ENCODE measurements at regions not wholly inside any gene's neighbourhood (a gene's known extent, or its start where the extent isn't known, plus 50 kb on each side); places are given as distances from the start of the nearest gene placed in this dataset.

DNA sequence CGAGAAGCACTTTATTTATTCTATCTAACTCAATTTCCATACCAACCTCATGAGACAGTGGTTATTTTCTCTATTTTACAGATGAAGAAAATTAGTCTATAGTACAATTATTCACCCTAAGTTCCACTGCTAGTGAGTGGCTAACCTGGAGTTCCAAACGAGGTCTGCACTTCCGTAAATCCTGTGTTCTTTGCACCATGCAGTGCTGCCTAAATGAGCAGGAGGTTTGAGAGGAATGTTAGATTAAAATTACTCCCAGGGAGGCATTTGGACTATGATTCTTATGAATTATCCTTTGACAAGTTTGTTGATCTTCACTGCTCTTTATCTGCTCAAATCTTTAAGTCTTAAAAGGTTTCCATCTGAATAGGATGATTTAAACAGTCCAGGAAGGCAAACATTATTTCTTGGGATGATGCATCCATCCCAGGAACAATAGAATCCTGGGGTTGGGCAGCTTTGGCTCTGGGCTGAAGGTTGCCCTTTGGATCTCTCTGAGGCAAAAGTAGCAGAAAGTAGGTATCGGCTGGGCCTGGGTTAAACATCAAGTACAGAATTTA lies 400.8 kb downstream of the REEP3 start:
- no peak overlapping the region for H3K9ac ChIP-seq (ENCODE audit: low read length in 5 of 5)
- no peaks in the 10 kb centered on the region for H3K27me3 ChIP-seq (ENCODE audit: control insufficient read depth in 5 of 5, insufficient read depth in 4 of 5, low read length in 5 of 5)
- H3K4me3 ChIP-seq (ENCODE audit: low read depth in 1 of 5, low read length in 5 of 5), result no peak overlapping the region
- no peak overlapping the region for H3K27ac ChIP-seq (ENCODE audit: low read depth, low read length)
- no peaks in the 10 kb centered on the region for H3K36me3 ChIP-seq (ENCODE audit: control insufficient read depth in 5 of 5, insufficient read depth in 5 of 5, low read length in 5 of 5)
- no peaks in the 10 kb centered on the region for H3K9me3 ChIP-seq (ENCODE audit: control insufficient read depth in 5 of 5, low read length in 5 of 5)
- peaks cover 0 to 9% (median 0%) of the 10 kb centered on the region in 5 donors for H3K4me1 ChIP-seq (ENCODE audit: control insufficient read depth in 5 of 5, insufficient read depth in 5 of 5, low read length in 5 of 5)

DNA sequence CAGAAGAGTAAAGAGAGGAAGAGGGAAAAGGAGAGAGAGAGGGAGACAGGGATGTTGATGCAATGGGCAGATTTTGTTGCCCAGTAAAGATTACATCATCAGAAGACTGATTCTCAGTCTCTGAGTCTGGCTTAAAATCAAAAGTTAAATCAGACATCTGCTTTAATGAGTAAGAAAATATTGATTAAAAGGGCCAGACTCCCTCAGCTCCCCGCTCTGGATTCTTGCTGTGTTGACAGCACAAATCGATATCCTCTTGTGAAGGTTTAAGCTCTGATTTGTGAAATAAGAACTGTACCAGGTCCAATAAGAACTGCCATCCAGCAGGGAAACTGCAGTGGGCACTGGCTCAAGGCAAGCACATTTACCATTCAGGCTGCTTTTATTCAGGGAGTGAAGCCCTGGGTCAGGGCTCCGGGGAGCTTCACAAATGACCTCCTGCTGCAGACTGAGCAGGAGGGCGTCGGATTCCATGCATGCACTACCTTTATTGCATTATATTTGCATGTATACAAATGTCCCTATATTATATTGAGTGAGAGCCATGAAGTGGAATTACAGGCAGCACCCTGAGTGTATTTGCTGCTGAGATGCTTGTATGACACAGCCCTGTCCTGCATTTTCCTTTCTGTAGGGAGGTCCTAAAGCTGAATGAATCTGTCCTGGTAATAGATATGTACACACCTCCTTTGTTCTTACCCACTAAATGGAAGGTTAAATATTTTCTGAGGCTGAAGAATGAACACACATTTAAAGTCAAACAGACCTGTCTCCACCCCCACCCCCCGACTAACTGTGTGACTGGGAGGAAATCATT lies 401.5 kb downstream of the REEP3 start:
- Histone ChIP-seq H3K27ac (ENCODE audit: low read depth, low read length) (no peak overlapping the region), H3K9me3 (ENCODE audit: control insufficient read depth in 5 of 5, low read length in 5 of 5) (no peaks in the 10 kb centered on the region), H3K36me3 (ENCODE audit: control insufficient read depth in 5 of 5, insufficient read depth in 5 of 5, low read length in 5 of 5) (no peaks in the 10 kb centered on the region), H3K27me3 (ENCODE audit: control insufficient read depth in 5 of 5, insufficient read depth in 4 of 5, low read length in 5 of 5) (no peaks in the 10 kb centered on the region), H3K4me1 (ENCODE audit: control insufficient read depth in 5 of 5, insufficient read depth in 5 of 5, low read length in 5 of 5) (peaks cover 0 to 9% (median 0%) of the 10 kb centered on the region in 5 donors), H3K4me3 (ENCODE audit: low read depth in 1 of 5, low read length in 5 of 5) (no peak overlapping the region), H3K9ac (ENCODE audit: low read length in 5 of 5) (no peak overlapping the region)

DNA sequence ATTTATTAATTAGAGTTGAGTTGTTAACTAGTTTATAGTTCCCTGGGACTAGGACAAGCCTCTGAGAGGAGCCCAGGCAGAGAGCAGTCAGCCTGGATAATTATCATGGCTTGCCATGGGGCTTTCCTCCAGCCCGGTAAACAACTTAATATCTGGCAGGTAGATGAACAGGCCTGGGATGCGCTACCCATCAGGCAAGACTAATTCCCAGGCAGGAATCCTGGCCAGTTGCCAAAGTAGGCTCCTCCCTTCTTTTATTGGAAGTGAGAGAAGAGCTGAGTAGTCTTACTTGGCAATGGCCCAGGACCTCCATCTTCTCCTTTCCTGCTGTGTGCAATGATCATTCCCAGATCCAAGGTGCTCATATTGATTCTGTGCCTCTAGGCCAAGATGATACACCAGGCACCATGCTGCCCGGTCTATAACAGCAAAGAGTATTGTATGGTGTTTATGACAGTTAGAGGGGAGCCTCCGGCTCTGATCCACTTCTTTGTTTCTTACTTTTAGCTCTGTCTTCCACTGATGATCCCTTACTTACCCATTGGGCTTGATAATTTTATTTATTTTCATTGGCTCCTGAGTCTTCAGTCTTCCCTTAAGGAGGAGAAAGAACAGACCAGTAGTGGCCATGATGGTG lies 408.7 kb downstream of the REEP3 start:
- H3K9me3 ChIP-seq (ENCODE audit: control insufficient read depth in 5 of 5, low read length in 5 of 5), result no peaks in the 10 kb centered on the region
- no peak overlapping the region for H3K9ac ChIP-seq (ENCODE audit: low read length in 5 of 5)
- no peaks in the 10 kb centered on the region for H3K4me1 ChIP-seq (ENCODE audit: control insufficient read depth in 5 of 5, insufficient read depth in 5 of 5, low read length in 5 of 5)
- H3K36me3 ChIP-seq (ENCODE audit: control insufficient read depth in 5 of 5, insufficient read depth in 5 of 5, low read length in 5 of 5), result no peaks in the 10 kb centered on the region
- no peak overlapping the region for H3K27ac ChIP-seq (ENCODE audit: low read depth, low read length)
- no peak overlapping the region for H3K4me3 ChIP-seq (ENCODE audit: low read depth in 1 of 5, low read length in 5 of 5)
- H3K27me3 ChIP-seq (ENCODE audit: control insufficient read depth in 5 of 5, insufficient read depth in 4 of 5, low read length in 5 of 5), result peaks cover 0 to 4% (median 0%) of the 10 kb centered on the region in 5 donors

DNA sequence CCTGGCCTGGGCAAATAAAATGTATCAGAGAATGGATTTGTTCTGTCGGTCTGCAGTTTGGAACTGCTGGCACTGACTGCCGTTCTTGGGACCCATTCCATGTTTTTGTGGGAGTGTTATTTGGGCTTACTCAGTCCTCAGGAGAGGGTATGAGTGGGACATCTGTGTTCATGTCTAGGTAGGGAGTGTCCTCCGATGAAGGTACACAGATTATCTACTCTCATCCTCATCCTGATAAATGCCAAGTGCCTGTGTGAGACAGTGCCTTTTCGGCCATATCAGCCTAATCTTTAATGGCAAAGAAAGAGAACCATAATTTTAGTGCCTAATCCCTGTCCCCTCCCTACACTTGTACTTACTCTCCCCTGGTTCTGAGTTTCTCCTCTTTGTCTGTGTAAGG lies 409.4 kb downstream of the REEP3 start:
- Histone ChIP-seq H3K4me1 (ENCODE audit: control insufficient read depth in 5 of 5, insufficient read depth in 5 of 5, low read length in 5 of 5) (no peaks in the 10 kb centered on the region), H3K27me3 (ENCODE audit: control insufficient read depth in 5 of 5, insufficient read depth in 4 of 5, low read length in 5 of 5) (peaks cover 0 to 4% (median 0%) of the 10 kb centered on the region in 5 donors), H3K9me3 (ENCODE audit: control insufficient read depth in 5 of 5, low read length in 5 of 5) (no peaks in the 10 kb centered on the region), H3K27ac (ENCODE audit: low read depth, low read length) (no peak overlapping the region), H3K36me3 (ENCODE audit: control insufficient read depth in 5 of 5, insufficient read depth in 5 of 5, low read length in 5 of 5) (no peaks in the 10 kb centered on the region), H3K4me3 (ENCODE audit: low read depth in 1 of 5, low read length in 5 of 5) (no peak overlapping the region), H3K9ac (ENCODE audit: low read length in 5 of 5) (no peak overlapping the region)

DNA sequence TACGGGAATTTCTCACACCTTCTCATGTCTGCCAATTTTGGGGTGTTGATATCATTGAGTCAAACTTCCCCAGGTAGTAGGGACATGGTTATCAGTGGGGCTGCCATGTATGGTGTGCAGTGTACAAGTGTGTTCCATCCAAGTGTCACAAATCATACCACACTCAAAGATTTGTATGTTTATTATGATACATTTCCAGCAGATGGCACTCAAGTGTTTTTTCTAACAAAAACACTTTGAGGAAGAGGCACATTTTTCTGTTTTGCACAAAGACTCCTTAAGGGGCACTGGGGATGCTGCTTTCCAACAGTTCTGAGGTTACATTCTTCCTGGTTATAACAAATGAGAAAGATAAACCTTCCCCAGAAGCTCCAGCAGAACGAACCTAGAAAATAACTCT lies 414.5 kb downstream of the REEP3 start:
- no peaks in the 10 kb centered on the region for H3K4me1 ChIP-seq (ENCODE audit: control insufficient read depth in 5 of 5, insufficient read depth in 5 of 5, low read length in 5 of 5)
- H3K4me3 ChIP-seq (ENCODE audit: low read depth in 1 of 5, low read length in 5 of 5), result no peak overlapping the region
- H3K27ac ChIP-seq (ENCODE audit: low read depth, low read length), result no peak overlapping the region
- H3K36me3 ChIP-seq (ENCODE audit: control insufficient read depth in 5 of 5, insufficient read depth in 5 of 5, low read length in 5 of 5), result no peaks in the 10 kb centered on the region
- no peaks in the 10 kb centered on the region for H3K27me3 ChIP-seq (ENCODE audit: control insufficient read depth in 5 of 5, insufficient read depth in 4 of 5, low read length in 5 of 5)
- H3K9ac ChIP-seq (ENCODE audit: low read length in 5 of 5), result no peak overlapping the region
- H3K9me3 ChIP-seq (ENCODE audit: control insufficient read depth in 5 of 5, low read length in 5 of 5), result no peaks in the 10 kb centered on the region

DNA sequence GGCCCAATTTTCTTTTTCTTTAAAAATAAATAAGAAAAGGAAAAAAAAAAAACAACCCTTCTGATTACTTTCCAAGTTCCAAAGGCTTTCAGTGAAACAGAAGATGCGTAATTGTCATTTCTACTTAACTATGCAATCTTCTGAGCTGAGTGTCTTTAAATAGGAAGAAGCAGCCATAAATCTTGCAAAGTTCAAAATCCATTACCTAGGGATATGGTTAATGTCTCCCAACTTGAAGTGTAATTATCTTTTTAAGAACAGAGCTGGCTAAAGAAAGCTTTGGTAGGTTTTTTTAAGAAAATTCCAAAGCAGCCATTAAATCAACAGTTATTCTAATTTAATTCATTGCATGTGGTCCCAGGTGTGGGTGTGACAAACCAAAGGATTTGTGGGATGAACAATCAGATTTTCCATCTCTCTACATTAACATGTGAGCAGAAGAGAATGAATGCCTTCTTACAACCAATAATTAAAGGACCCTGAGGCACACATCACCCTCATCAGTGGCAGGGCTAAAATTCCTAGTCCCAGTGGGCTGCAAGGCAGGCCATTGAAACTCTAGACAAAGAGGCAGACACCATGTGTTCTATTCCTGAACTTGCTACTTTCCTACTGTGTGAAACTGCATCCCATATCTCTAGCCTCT lies 419.2 kb downstream of the REEP3 start:
- no peak overlapping the region for H3K27ac ChIP-seq (ENCODE audit: low read depth, low read length)

DNA sequence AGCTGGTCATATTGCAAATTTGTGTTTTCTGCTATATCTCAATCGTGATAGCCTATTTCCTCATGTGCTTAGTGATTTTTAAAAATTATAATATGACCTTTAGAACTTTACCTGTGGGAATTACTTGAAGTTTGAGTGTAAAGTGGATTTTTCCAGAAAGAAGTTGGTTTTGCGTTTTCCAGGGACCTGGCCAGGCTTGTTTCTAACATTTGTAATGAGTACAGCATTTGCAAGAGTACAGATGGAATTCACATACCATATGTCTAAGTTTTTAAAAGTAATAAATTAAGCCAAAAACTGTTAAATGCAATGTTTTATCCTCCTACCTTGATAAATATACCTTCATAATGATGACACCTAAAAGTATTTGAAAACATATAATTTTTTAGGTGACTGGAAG lies 443.2 kb downstream of the REEP3 start:
- H3K9ac ChIP-seq (ENCODE audit: low read length in 5 of 5), result no peak overlapping the region
- H3K36me3 ChIP-seq (ENCODE audit: control insufficient read depth in 5 of 5, insufficient read depth in 5 of 5, low read length in 5 of 5), result no peaks in the 10 kb centered on the region
- no peaks in the 10 kb centered on the region for H3K27me3 ChIP-seq (ENCODE audit: control insufficient read depth in 5 of 5, insufficient read depth in 4 of 5, low read length in 5 of 5)
- no peak overlapping the region for H3K27ac ChIP-seq (ENCODE audit: low read depth, low read length)
- H3K4me1 ChIP-seq (ENCODE audit: control insufficient read depth in 5 of 5, insufficient read depth in 5 of 5, low read length in 5 of 5), result no peaks in the 10 kb centered on the region
- H3K9me3 ChIP-seq (ENCODE audit: control insufficient read depth in 5 of 5, low read length in 5 of 5), result no peaks in the 10 kb centered on the region
- H3K4me3 ChIP-seq (ENCODE audit: low read depth in 1 of 5, low read length in 5 of 5), result no peak overlapping the region

More for the DNA sequence above, 419.2 kb downstream of the REEP3 start:
- no peaks in the 10 kb centered on the region for H3K36me3 ChIP-seq (ENCODE audit: control insufficient read depth in 5 of 5, insufficient read depth in 5 of 5, low read length in 5 of 5)
- H3K27me3 ChIP-seq (ENCODE audit: control insufficient read depth in 5 of 5, insufficient read depth in 4 of 5, low read length in 5 of 5), result no peaks in the 10 kb centered on the region
- H3K4me3 ChIP-seq (ENCODE audit: low read depth in 1 of 5, low read length in 5 of 5), result no peak overlapping the region
- no peak overlapping the region for H3K9ac ChIP-seq (ENCODE audit: low read length in 5 of 5)
- H3K4me1 ChIP-seq (ENCODE audit: control insufficient read depth in 5 of 5, insufficient read depth in 5 of 5, low read length in 5 of 5), result no peaks in the 10 kb centered on the region
- H3K9me3 ChIP-seq (ENCODE audit: control insufficient read depth in 5 of 5, low read length in 5 of 5), result peaks cover 0 to 3% (median 0%) of the 10 kb centered on the region in 5 donors

DNA sequence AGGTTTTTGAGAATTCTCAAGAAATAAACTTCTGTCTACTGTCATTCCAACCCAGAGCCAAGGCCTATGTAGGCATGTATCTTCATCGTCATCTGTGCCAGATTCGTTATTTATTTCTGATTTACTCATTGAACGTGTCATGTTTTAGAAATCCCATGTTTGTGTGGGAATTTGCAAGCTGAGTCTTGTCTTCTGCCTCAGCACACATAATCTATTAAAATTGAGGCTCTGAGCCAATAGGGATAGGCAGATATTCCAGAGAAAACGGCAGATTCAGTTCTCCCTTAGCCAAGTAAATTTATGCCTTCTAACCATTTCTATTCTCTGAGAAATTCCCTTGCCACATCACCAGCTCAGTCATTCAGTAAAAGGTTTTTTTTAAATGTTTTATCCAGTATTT lies 444.6 kb downstream of the REEP3 start:
- Histone ChIP-seq H3K27ac (ENCODE audit: low read depth, low read length) (no peak overlapping the region), H3K4me1 (ENCODE audit: control insufficient read depth in 5 of 5, insufficient read depth in 5 of 5, low read length in 5 of 5) (no peaks in the 10 kb centered on the region), H3K4me3 (ENCODE audit: low read depth in 1 of 5, low read length in 5 of 5) (no peak overlapping the region), H3K9me3 (ENCODE audit: control insufficient read depth in 5 of 5, low read length in 5 of 5) (no peaks in the 10 kb centered on the region), H3K9ac (ENCODE audit: low read length in 5 of 5) (no peak overlapping the region), H3K27me3 (ENCODE audit: control insufficient read depth in 5 of 5, insufficient read depth in 4 of 5, low read length in 5 of 5) (no peaks in the 10 kb centered on the region), H3K36me3 (ENCODE audit: control insufficient read depth in 5 of 5, insufficient read depth in 5 of 5, low read length in 5 of 5) (no peaks in the 10 kb centered on the region)

DNA sequence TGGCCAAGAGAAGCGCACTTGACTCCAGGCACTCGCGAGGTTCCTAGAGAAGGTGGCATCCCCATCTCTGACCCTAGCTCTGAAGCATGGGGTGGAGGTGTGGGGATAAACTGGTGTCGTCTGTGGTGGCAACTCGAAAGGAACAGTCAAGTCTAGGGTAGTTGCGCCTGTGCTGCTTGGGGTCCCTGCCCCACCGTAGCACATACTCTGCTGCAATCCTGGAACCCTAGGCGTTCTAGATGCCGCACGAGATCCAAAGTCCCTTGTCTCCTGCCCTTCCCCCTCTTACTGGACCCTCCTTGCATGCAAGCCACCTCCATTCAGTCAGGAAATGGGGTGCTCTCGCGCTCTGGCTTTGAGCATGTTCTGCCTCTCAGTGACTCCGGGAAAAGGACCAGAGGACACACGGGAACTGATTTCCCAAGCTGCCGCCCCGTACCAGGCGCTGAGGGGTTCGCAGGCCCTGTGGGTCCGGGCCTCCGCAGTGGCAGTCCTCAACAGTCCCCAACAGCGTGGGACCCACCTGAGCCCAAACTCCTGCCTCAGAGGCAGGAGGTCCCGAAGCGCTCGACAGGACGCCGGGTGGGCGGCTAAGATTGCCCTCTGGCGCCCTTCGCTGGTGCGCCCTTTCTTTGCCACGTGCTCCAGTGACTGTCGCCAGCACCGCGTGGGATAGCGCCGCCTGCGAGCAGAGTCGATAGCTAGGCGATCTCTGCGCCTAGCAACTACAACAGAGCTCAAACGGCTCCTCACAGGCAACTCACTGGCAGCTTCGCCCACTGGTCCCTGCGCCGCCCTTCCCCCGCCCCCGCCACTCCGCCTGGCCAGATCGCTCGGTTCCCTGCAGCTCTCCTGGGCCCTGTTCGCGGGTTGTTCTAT lies 452.0 kb downstream of the REEP3 start:
- no peak overlapping the region for H3K27ac ChIP-seq (ENCODE audit: low read depth, low read length)
- no peaks in the 10 kb centered on the region for H3K9me3 ChIP-seq (ENCODE audit: control insufficient read depth in 5 of 5, low read length in 5 of 5)
- no peaks in the 10 kb centered on the region for H3K27me3 ChIP-seq (ENCODE audit: control insufficient read depth in 5 of 5, insufficient read depth in 4 of 5, low read length in 5 of 5)
- peaks cover 0 to 3% (median 0%) of the 10 kb centered on the region in 5 donors for H3K4me1 ChIP-seq (ENCODE audit: control insufficient read depth in 5 of 5, insufficient read depth in 5 of 5, low read length in 5 of 5)
- H3K4me3 ChIP-seq (ENCODE audit: low read depth in 1 of 5, low read length in 5 of 5), result no peak overlapping the region
- H3K36me3 ChIP-seq (ENCODE audit: control insufficient read depth in 5 of 5, insufficient read depth in 5 of 5, low read length in 5 of 5), result no peaks in the 10 kb centered on the region
- no peak overlapping the region for H3K9ac ChIP-seq (ENCODE audit: low read length in 5 of 5)
